GM12878 (cell line): ENCODE measurements at regions not wholly inside any gene's neighbourhood (a gene's known extent, or its start where the extent isn't known, plus 50 kb on each side); places are given as distances from the start of the nearest gene placed in this dataset.

ENCODE experiments used
- ATAC-seq: fragments of 200-7000 bp; cut with Tn5 transposase; 3 replicates; pipeline ENCODE4 v1.9.1; 2020; ENCODE audit warnings: mild to moderate bottlenecking, moderate library complexity
- BruUV-seq: library from RNA; stranded (reverse); fragments of 400-500 nt; replicated peaks from 2 replicates; lab custom pipeline; 2021; lab: Mats Ljungman, UMichigan
- CTCF ChIA-PET: fragments of 300-600 bp; sonication (Branson Sonifier 250); formaldehyde crosslinking; extraction: SDS; loops from one replicate; lab custom pipeline; 2021; ENCODE audit warnings: inconsistent platforms; lab: Yijun Ruan, JAX
- POLR2A ChIA-PET: fragments of 350-600 bp; formaldehyde crosslinking; extraction: SDS; loops from one replicate; lab custom pipeline; 2021; ENCODE audit warnings: inconsistent platforms; lab: Charles Lee
- RAD21 ChIA-PET: fragments of 300-600 bp; sonication (Branson Sonifier 250); formaldehyde crosslinking; loops from one replicate; lab custom pipeline; 2023; ENCODE audit warnings: antibody characterized with exemption; ENCODE audit not compliant: unreplicated experiment; lab: Charles Lee
- SMC1A ChIA-PET: fragments of 300-600 bp; sonication (Branson Sonifier 250); formaldehyde crosslinking; loops from one replicate; lab custom pipeline; 2023; ENCODE audit not compliant: unreplicated experiment, uncharacterized antibody; lab: Charles Lee
- DNase-seq: peaks from one replicate; pipeline ENCODE4 v3.0.0-alpha.2; 2011; ENCODE audit warnings: low read depth, low spot score
- FAIRE-seq: peaks from 3 replicates; lab custom pipeline; 2011; peaks lifted over from hg19 to GRCh38; lab: Jason Lieb, UNC
- H2AFZ ChIP-seq: 2 replicates; pipeline ENCODE4 v1.6.0; 2011; ENCODE audit warnings: low read depth, low read length, control low read depth; ENCODE audit not compliant: control insufficient read depth
- H3K27ac ChIP-seq: 2 replicates; pipeline ENCODE4 v1.5.1; 2011; ENCODE audit warnings: control low read depth; ENCODE audit not compliant: control insufficient read depth, insufficient read depth
- H3K27me3 ChIP-seq, 2 experiments: replicated peaks in 1 of 2; 2 replicates each; pipeline versions ENCODE4 v1.6.0 to v1.6.1; 2011; ENCODE audit warnings: low read length in 1 of 2; ENCODE audit not compliant: control insufficient read depth in 2 of 2, insufficient read depth in 2 of 2
- H3K36me3 ChIP-seq, 2 experiments: 2 replicates each; pipeline ENCODE4 v1.5.1; 2011; ENCODE audit warnings: low read length in 1 of 2; ENCODE audit not compliant: control insufficient read depth in 2 of 2, insufficient read depth in 2 of 2
- H3K4me1 ChIP-seq: 2 replicates; pipeline ENCODE4 v1.6.1; 2011; ENCODE audit warnings: mild to moderate bottlenecking, low read length, moderate library complexity, mixed read lengths; ENCODE audit not compliant: control insufficient read depth, insufficient read depth
- H3K4me2 ChIP-seq: 2 replicates; pipeline ENCODE4 v1.6.0; 2011; ENCODE audit warnings: control low read depth; ENCODE audit not compliant: control insufficient read depth, insufficient read depth
- H3K4me3 ChIP-seq: fragments of 200-600 bp; sonication (generic); 2 replicates; pipeline ENCODE4 v1.5.1; 2016
- H3K79me2 ChIP-seq: 2 replicates; pipeline ENCODE4 v1.6.0; 2011; ENCODE audit warnings: low read length; ENCODE audit not compliant: control insufficient read depth, insufficient read depth
- H3K9ac ChIP-seq: 2 replicates; pipeline ENCODE4 v1.8.0; 2011; ENCODE audit warnings: low read length, control low read depth, mixed read lengths; ENCODE audit not compliant: control insufficient read depth, insufficient read depth
- H3K9me3 ChIP-seq: replicated peaks from 3 replicates; pipeline ENCODE4 v1.5.1; 2011; ENCODE audit warnings: mild to moderate bottlenecking, low read length; ENCODE audit not compliant: control insufficient read depth, insufficient read depth
- H4K20me1 ChIP-seq: 2 replicates; pipeline ENCODE4 v1.6.0; 2011; ENCODE audit not compliant: control insufficient read depth, insufficient read depth
- CHD4 ChIP-seq: fragments of 200-600 bp; sonication (generic); IDR thresholded peaks from 2 replicates; pipeline ENCODE4 v1.6.1; 2016; ENCODE audit warnings: mild to moderate bottlenecking
- EED ChIP-seq: sonication (generic); IDR thresholded peaks from 2 replicates; pipeline ENCODE4 v1.6.1; 2016; ENCODE audit warnings: antibody characterized with exemption, low read depth
- FOXM1 ChIP-seq: IDR thresholded peaks from 2 replicates; pipeline ENCODE4 v1.6.1; 2012; ENCODE audit warnings: low read depth, mild to moderate bottlenecking, inconsistent platforms, low read length, moderate library complexity
- MEF2A ChIP-seq: IDR thresholded peaks from 2 replicates; pipeline ENCODE4 v1.6.1; 2011; ENCODE audit warnings: low read depth, mild to moderate bottlenecking, low read length, moderate library complexity; ENCODE audit not compliant: insufficient read depth
- NFIC ChIP-seq: IDR thresholded peaks from 2 replicates; pipeline ENCODE4 v1.6.1; 2012; ENCODE audit warnings: low read depth, mild to moderate bottlenecking, inconsistent platforms, low read length, moderate library complexity
- NFXL1 ChIP-seq: fragments of 450-650 bp; IDR thresholded peaks from 2 replicates; pipeline ENCODE4 v1.6.1; 2017; ENCODE audit warnings: antibody characterized with exemption, mild to moderate bottlenecking, borderline replicate concordance
- NRF1 ChIP-seq: conservative IDR thresholded peaks from 2 replicates; pipeline ENCODE4 v1.6.1; 2011; ENCODE audit warnings: mild to moderate bottlenecking, low read depth, low read length, improper control_type of control experiment
- POLR2A ChIP-seq: IDR thresholded peaks from 2 replicates; pipeline ENCODE4 v1.6.1; 2011; ENCODE audit warnings: low read depth, mild to moderate bottlenecking, low read length
- SKIL ChIP-seq: fragments of 450-650 bp; IDR thresholded peaks from 2 replicates; pipeline ENCODE4 v1.6.1; 2017; ENCODE audit warnings: mild to moderate bottlenecking, low read depth, inconsistent platforms; ENCODE audit not compliant: poor library complexity, severe bottlenecking
- USF2 ChIP-seq: IDR thresholded peaks from 2 replicates; pipeline ENCODE4 v1.6.1; 2011; ENCODE audit warnings: low read depth, low read length, improper control_type of control experiment, borderline replicate concordance
- ZBTB40 ChIP-seq: fragments of 450-650 bp; IDR thresholded peaks from 2 replicates; pipeline ENCODE4 v1.6.1; 2016; ENCODE audit warnings: mild to moderate bottlenecking, moderate library complexity, borderline replicate concordance
- ZZZ3 ChIP-seq: IDR thresholded peaks from 2 replicates; pipeline ENCODE4 v1.6.1; 2011; ENCODE audit warnings: low read depth; ENCODE audit not compliant: control insufficient read depth, insufficient read length
- WGBS: methylation state at CpG from one replicate; pipeline ENCODE4 v1.1.6; 2016; ENCODE audit warnings: low lambda C conversion rate; ENCODE audit not compliant: insufficient replicate concordance, insufficient coverage; ENCODE audit errors: missing lambda C conversion rate; 5-methylcytosine and 5-hydroxymethylcytosine counted together
- in situ Hi-C: fragments of 300-500 bp; cut with MboI; formaldehyde crosslinking; loops from 9 replicates; pipeline ENCODE4 v1.14.3; 2018; ENCODE audit warnings: mixed read lengths
- intact Hi-C: fragments of 100-400 bp; cut with micrococcal nuclease; formaldehyde crosslinking; loops from one replicate; pipeline ENCODE4 v1.14.2; 2022; ENCODE audit not compliant: unreplicated experiment

- ChIA-PET RAD21 (no interaction called here), CTCF (no interaction called here), SMC1A (no interaction called here), POLR2A (no interaction called here)
- H3K4me2 ChIP-seq, result no peak overlapping the region
- no peak for FAIRE-seq
- H4K20me1 ChIP-seq, result no peaks in the 10 kb centered on the region
- no peak overlapping the region for H2AFZ ChIP-seq
- ATAC-seq, result no peak
- no peaks in the 10 kb centered on the region for H3K36me3 ChIP-seq
- no peaks in the 10 kb centered on the region for H3K79me2 ChIP-seq
- WGBS, result 44% methylated on average over 6 of the region's 6 CpGs
- no TSS peak for BruUV-seq
- H3K4me3 ChIP-seq, result no peak overlapping the region
- no peaks in the 10 kb centered on the region for H3K4me1 ChIP-seq
- H3K9ac ChIP-seq, result no peak overlapping the region
- intact Hi-C loops (no loop called here), in situ Hi-C loops (no loop called here)
- peaks cover 0 to 2% of the 10 kb centered on the region in 2 experiments; a peak in 2 of 4 replicates for H3K27me3 ChIP-seq
- no peak for DNase-seq
- no peak overlapping the region for H3K27ac ChIP-seq
- H3K9me3 ChIP-seq, result no peaks in the 10 kb centered on the region
- TF ChIP-seq SKIL, result no peak
- no peak for TF ChIP-seq USF2
- TF ChIP-seq NRF1, result no peak
- TF ChIP-seq ZBTB40, result no peak
- TF ChIP-seq CHD4, result no peak
- TF ChIP-seq NFIC, result no peak
- TF ChIP-seq NFXL1, result no peak
- TF ChIP-seq POLR2A, result no peak
- TF ChIP-seq FOXM1, result no peak
- TF ChIP-seq ZZZ3, result no peak
- no peak for TF ChIP-seq MEF2A
- TF ChIP-seq EED, result no peak
Observed at GRCh38 chr15:39287322-39288195, 293.3 kb upstream of the THBS1 start.
